Mesodermal cell (in vitro differentiated cells): ENCODE measurements at regions not wholly inside any gene's neighbourhood (a gene's known extent, or its start where the extent isn't known, plus 50 kb on each side); places are given as distances from the start of the nearest gene placed in this dataset.

Source experiments
- H3K27ac ChIP-seq: 2 replicates; pipeline ENCODE4 v1.7.0; 2013; ENCODE audit warnings: mild to moderate bottlenecking, low read depth, low read length, moderate library complexity; ENCODE audit not compliant: severe bottlenecking
- H3K36me3 ChIP-seq: 2 replicates; pipeline ENCODE4 v1.7.1; 2013; ENCODE audit warnings: mild to moderate bottlenecking, low read length, moderate library complexity; ENCODE audit not compliant: control insufficient read depth, insufficient read depth
- H3K4me1 ChIP-seq: one replicate; pipeline ENCODE4 v1.7.1; 2013; ENCODE audit warnings: mild to moderate bottlenecking, low read length; ENCODE audit not compliant: insufficient read depth, control insufficient read depth, poor library complexity, severe bottlenecking
- H3K4me3 ChIP-seq: 2 replicates; pipeline ENCODE4 v1.7.0; 2013; ENCODE audit warnings: low read length, control low read depth, mild to moderate bottlenecking; ENCODE audit not compliant: insufficient read depth, poor library complexity, severe bottlenecking; ENCODE audit errors: extremely low read depth
- H3K9me3 ChIP-seq: 2 replicates; pipeline ENCODE4 v1.7.1; 2013; ENCODE audit warnings: mild to moderate bottlenecking, low read length, moderate library complexity; ENCODE audit not compliant: control insufficient read depth
- WGBS, 2 experiments: methylation state at CpG; one replicate each; pipeline ENCODE4 v1.1.5; 2013; ENCODE audit warnings: missing lambda C conversion rate in 2 of 2; ENCODE audit not compliant: insufficient coverage in 2 of 2; 5-methylcytosine and 5-hydroxymethylcytosine counted together

- Histone ChIP-seq H3K9me3 (no peaks in the 10 kb centered on the region), H3K4me1 (peaks cover 11% of the 10 kb centered on the region), H3K4me3 (no peak overlapping the region), H3K27ac (no peak overlapping the region), H3K36me3 (no peaks in the 10 kb centered on the region)
- 92 to 95% methylated on average over 4 of the region's 5 CpGs for WGBS, 2 experiments
These were observed 90.7 kb upstream of the BACH2 start for GRCh38 chr6:90387383-90387775.

- no peak overlapping the region for H3K27ac ChIP-seq
These were observed 90.0 kb upstream of the BACH2 start for GRCh38 chr6:90386399-90387382.

DNA sequence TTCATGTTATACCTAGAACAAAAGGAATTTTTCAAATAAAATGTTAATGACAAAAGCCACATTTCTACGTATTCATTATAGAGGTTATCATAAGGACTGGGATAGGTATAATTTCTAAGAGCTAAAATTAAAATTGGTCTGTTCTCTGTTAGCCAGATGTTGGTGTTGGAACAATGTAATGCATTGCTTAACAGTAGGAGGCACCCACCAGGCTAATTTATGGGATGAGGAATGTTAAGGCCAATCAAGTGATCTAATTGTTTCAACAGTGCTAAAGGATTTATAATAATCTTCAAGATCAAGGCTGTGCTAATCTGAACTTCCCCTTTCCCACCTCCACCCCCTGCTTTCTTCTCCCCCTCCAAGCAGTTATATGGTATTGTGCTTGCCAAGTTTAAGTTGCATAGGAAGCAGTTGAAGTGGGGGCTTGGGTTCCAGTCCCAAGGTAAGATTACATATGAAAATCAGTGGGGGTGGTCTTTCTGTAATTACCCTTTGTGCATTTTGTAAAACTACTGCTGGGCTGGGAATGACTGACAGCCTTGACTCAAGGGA, 89.2 kb upstream of the BACH2 start:
- H3K4me3 ChIP-seq, result no peak overlapping the region
- no CpG with 5 or more reads among the region's 1 CpG for WGBS, 2 experiments
- H3K4me1 ChIP-seq, result peaks cover 11% of the 10 kb centered on the region
- no peaks in the 10 kb centered on the region for H3K36me3 ChIP-seq
- no peaks in the 10 kb centered on the region for H3K9me3 ChIP-seq
- H3K27ac ChIP-seq, result no peak overlapping the region

More at GRCh38 chr6:90386399-90387382, 90.0 kb upstream of the BACH2 start:
- H3K4me3 ChIP-seq, result no peak overlapping the region
- no peaks in the 10 kb centered on the region for H3K9me3 ChIP-seq
- 69 to 73% methylated on average over 3 to 6 of the region's 10 CpGs for WGBS, 2 experiments
- H3K36me3 ChIP-seq, result no peaks in the 10 kb centered on the region
- H3K4me1 ChIP-seq, result peaks cover 11% of the 10 kb centered on the region

GRCh38 chr6:90384720-90385119, 88.1 kb upstream of the BACH2 start:
- H3K4me3 ChIP-seq, result no peak overlapping the region
- no peaks in the 10 kb centered on the region for H3K9me3 ChIP-seq
- H3K36me3 ChIP-seq, result no peaks in the 10 kb centered on the region
- 44 to 50% methylated on average over 1 to 3 of the region's 5 CpGs for WGBS, 2 experiments
- H3K4me1 ChIP-seq, result peaks cover 11% of the 10 kb centered on the region
- H3K27ac ChIP-seq, result no peak overlapping the region

- Histone ChIP-seq H3K4me3 (no peak overlapping the region), H3K36me3 (no peaks in the 10 kb centered on the region), H3K27ac (no peak overlapping the region), H3K9me3 (no peaks in the 10 kb centered on the region), H3K4me1 (peaks cover 11% of the 10 kb centered on the region)
- WGBS, 2 experiments, result 40% methylated on average over 1 of the region's 5 CpGs; no CpG with 5 or more reads in 1 of the 2 experiments
These were observed 86.7 kb upstream of the BACH2 start for GRCh38 chr6:90383196-90383822.

DNA sequence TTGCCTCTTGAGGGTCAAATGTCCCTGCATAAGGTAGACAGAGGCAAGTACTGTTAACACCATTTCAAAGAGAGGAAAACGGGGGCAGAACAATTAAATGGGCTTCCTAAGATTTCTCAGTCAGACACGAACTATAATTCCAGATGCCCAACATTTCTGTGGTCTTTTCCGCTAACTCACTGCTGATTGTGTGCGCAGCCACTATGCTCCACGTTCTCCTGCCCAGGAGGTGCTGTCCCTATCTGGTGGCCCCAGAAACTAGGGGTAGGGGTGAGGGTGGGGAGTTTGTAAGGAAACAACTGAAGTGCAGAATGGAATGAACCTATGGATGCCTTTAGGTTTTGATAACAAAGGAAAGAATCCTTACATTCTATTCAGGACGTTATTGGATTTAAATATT, 86.1 kb upstream of the BACH2 start:
- 79 to 84% methylated on average over 4 of the region's 6 CpGs for WGBS, 2 experiments
- H3K36me3 ChIP-seq, result no peaks in the 10 kb centered on the region
- peaks cover 11% of the 10 kb centered on the region for H3K4me1 ChIP-seq
- H3K4me3 ChIP-seq, result no peak overlapping the region
- H3K27ac ChIP-seq, result no peak overlapping the region
- no peaks in the 10 kb centered on the region for H3K9me3 ChIP-seq

- 90 to 94% methylated on average over 9 of the region's 9 CpGs for WGBS, 2 experiments
These were observed 79.2 kb upstream of the BACH2 start for GRCh38 chr6:90375681-90376439.

GRCh38 chr6:90374201-90374600, 77.6 kb upstream of the BACH2 start:
- 91 to 94% methylated on average over 2 of the region's 4 CpGs for WGBS, 2 experiments
- H3K27ac ChIP-seq, result no peak overlapping the region
- H3K4me1 ChIP-seq, result peaks cover 31% of the 10 kb centered on the region
- H3K4me3 ChIP-seq, result no peak overlapping the region
- no peaks in the 10 kb centered on the region for H3K36me3 ChIP-seq
- H3K9me3 ChIP-seq, result no peaks in the 10 kb centered on the region

More at GRCh38 chr6:90375681-90376439, 79.2 kb upstream of the BACH2 start:
- H3K36me3 ChIP-seq, result no peaks in the 10 kb centered on the region
- H3K27ac ChIP-seq, result no peak overlapping the region
- H3K4me1 ChIP-seq, result peaks cover 15% of the 10 kb centered on the region
- no peaks in the 10 kb centered on the region for H3K9me3 ChIP-seq
- no peak overlapping the region for H3K4me3 ChIP-seq

- H3K4me1 ChIP-seq, result peaks cover 40% of the 10 kb centered on the region
- no peak overlapping the region for H3K27ac ChIP-seq
- no peaks in the 10 kb centered on the region for H3K36me3 ChIP-seq
- no peaks in the 10 kb centered on the region for H3K9me3 ChIP-seq
- WGBS, 2 experiments, result no CpG with 5 or more reads among the region's 2 CpGs
- no peak overlapping the region for H3K4me3 ChIP-seq
These were observed 76.2 kb upstream of the BACH2 start for GRCh38 chr6:90372885-90373284.

DNA sequence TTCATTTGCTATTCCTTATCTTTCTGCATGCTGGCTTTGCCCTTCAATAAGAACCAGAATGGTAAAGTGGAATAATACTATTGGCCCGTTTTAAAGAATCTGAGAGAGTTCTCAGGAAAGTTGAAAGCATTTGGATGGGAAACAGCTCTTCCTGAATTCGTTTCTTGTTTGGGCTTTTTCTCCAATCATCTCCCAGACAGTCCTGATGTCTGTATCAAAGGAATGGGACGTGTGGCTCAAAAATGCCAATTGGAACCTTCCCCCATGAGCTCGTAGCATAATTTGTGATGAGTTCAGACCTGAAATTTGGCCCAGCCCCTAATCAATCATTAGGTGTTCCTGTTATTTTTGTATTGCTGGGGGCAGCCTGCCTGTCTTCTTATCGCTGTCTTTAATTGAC, 75.8 kb upstream of the BACH2 start:
- Histone ChIP-seq H3K9me3 (no peaks in the 10 kb centered on the region), H3K4me1 (peaks cover 40% of the 10 kb centered on the region), H3K36me3 (no peaks in the 10 kb centered on the region), H3K27ac (no peak overlapping the region), H3K4me3 (no peak overlapping the region)
- 88 to 95% methylated on average over 3 to 4 of the region's 5 CpGs for WGBS, 2 experiments
